ENCODE measurements at regions not wholly inside any gene's neighbourhood (a gene's known extent, or its start where the extent isn't known, plus 50 kb on each side); places are given as distances from the start of the nearest gene placed in this dataset.

GRCh38 chr5:68538814-68539420, 323.4 kb downstream of the PIK3R1 start:
- peaks cover 31% of the 10 kb centered on the region for H3K27me3 Mint-ChIP-seq (ENCODE audit: low read depth)
- no peaks in the 10 kb centered on the region for H3K36me3 Mint-ChIP-seq (ENCODE audit: insufficient read depth)
- no peaks in the 10 kb centered on the region for H3K9me3 Mint-ChIP-seq
- no peak overlapping the region for H3K4me3 Mint-ChIP-seq
- H3K4me1 Mint-ChIP-seq (ENCODE audit: low read depth), result peaks cover 7% of the 10 kb centered on the region
- no peak for DNase-seq
- no peak for ATAC-seq

- peaks cover 22% of the 10 kb centered on the region for H3K27me3 Mint-ChIP-seq (ENCODE audit: low read depth)
- H3K4me1 Mint-ChIP-seq (ENCODE audit: low read depth), result peaks cover 7% of the 10 kb centered on the region
- no peaks in the 10 kb centered on the region for H3K9me3 Mint-ChIP-seq
- DNase-seq, result no peak
- no peak for ATAC-seq
- no peak overlapping the region for H3K4me3 Mint-ChIP-seq
- no peaks in the 10 kb centered on the region for H3K36me3 Mint-ChIP-seq (ENCODE audit: insufficient read depth)
Observed at GRCh38 chr5:68540798-68541590, 325.4 kb downstream of the PIK3R1 start.

DNA sequence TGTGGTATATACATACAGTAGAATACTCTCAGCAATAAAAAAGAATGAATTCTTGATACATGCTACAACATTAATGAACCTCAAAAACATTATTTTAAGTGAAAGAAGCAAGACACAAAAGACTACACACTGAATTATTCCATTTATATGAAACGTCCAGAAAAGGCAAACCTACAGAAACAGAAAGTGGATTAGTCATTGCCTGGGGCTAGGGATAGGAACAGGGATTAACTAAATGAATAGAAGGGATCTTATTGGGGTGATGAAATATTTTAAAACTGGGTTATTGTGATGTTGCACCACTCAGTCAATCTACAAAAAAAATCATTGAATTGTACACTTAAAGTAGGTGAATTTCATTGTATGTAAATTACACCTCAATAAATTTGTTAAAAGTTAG, 326.7 kb downstream of the PIK3R1 start:
- H3K4me1 Mint-ChIP-seq (ENCODE audit: low read depth), result peaks cover 7% of the 10 kb centered on the region
- no peak overlapping the region for H3K4me3 Mint-ChIP-seq
- ATAC-seq, result no peak
- no peak for DNase-seq
- peaks cover 22% of the 10 kb centered on the region for H3K27me3 Mint-ChIP-seq (ENCODE audit: low read depth)
- no peaks in the 10 kb centered on the region for H3K36me3 Mint-ChIP-seq (ENCODE audit: insufficient read depth)
- no peaks in the 10 kb centered on the region for H3K9me3 Mint-ChIP-seq

DNA sequence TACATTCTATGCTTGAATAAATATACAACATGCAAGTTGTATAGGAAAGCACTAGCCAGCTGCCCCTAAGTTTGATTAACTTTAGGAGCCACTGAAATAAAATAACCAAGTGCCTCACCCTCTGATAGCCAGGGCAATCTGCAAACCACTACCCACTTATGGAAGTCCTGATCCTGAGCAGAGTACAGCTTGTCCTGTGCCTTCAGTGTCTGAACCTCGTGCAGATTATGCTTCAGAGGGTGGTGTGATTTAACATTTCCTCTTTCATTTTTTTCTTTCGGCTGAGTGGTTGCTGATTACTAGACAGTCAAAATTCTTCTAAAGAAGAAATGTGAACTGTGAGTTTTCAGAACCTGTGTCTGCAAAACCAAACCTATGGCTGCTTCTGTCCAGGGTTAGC, 327.7 kb downstream of the PIK3R1 start:
- H3K4me1 Mint-ChIP-seq (ENCODE audit: low read depth), result peaks cover 7% of the 10 kb centered on the region
- ATAC-seq, result no peak

GRCh38 chr5:68544091-68544647, 328.6 kb downstream of the PIK3R1 start:
- Mint-ChIP-seq H3K27me3 (ENCODE audit: low read depth) (peaks cover 18% of the 10 kb centered on the region), H3K36me3 (ENCODE audit: insufficient read depth) (no peaks in the 10 kb centered on the region), H3K9me3 (no peaks in the 10 kb centered on the region), H3K4me3 (no peak overlapping the region), H3K4me1 (ENCODE audit: low read depth) (peaks cover 7% of the 10 kb centered on the region)
- no peak for DNase-seq
- no peak for ATAC-seq

More for the DNA sequence above, 327.7 kb downstream of the PIK3R1 start:
- H3K36me3 Mint-ChIP-seq (ENCODE audit: insufficient read depth), result no peaks in the 10 kb centered on the region
- H3K4me3 Mint-ChIP-seq, result no peak overlapping the region
- no peak for DNase-seq
- no peaks in the 10 kb centered on the region for H3K9me3 Mint-ChIP-seq
- peaks cover 22% of the 10 kb centered on the region for H3K27me3 Mint-ChIP-seq (ENCODE audit: low read depth)

GRCh38 chr5:68544648-68545552, 329.3 kb downstream of the PIK3R1 start:
- no peak for DNase-seq
- ATAC-seq, result no peak
- H3K4me3 Mint-ChIP-seq, result no peak overlapping the region
- no peaks in the 10 kb centered on the region for H3K36me3 Mint-ChIP-seq (ENCODE audit: insufficient read depth)
- no peaks in the 10 kb centered on the region for H3K9me3 Mint-ChIP-seq
- H3K4me1 Mint-ChIP-seq (ENCODE audit: low read depth), result peaks cover 7% of the 10 kb centered on the region
- peaks cover 12% of the 10 kb centered on the region for H3K27me3 Mint-ChIP-seq (ENCODE audit: low read depth)

GRCh38 chr5:68545636-68546295, 330.2 kb downstream of the PIK3R1 start:
- H3K4me3 Mint-ChIP-seq, result no peak overlapping the region
- DNase-seq (no peak), ATAC-seq (no peak)
- H3K9me3 Mint-ChIP-seq, result no peaks in the 10 kb centered on the region
- H3K4me1 Mint-ChIP-seq (ENCODE audit: low read depth), result peaks cover 7% of the 10 kb centered on the region
- H3K36me3 Mint-ChIP-seq (ENCODE audit: insufficient read depth), result no peaks in the 10 kb centered on the region
- peaks cover 7% of the 10 kb centered on the region for H3K27me3 Mint-ChIP-seq (ENCODE audit: low read depth)

DNA sequence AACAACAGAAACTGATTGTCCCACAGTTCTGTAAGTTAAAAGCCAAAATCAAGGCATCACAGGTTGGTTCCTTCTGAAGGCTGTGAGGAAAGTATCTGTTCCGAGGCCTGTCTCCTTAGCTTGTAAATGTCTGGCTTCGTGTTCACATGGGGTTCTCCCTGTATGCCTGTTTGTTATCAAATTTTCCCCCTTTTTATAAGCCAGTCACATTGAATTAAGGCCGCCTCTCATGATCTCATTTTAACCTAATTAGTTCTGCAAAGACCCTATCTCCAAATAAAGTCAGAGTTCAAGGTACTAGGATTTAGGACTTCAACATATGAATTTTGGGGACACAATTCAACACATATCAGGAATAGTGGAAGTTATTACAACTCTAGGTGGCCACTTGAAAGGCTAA, 331.5 kb downstream of the PIK3R1 start:
- ATAC-seq (no peak), DNase-seq (no peak)
- no peaks in the 10 kb centered on the region for H3K36me3 Mint-ChIP-seq (ENCODE audit: insufficient read depth)
- H3K9me3 Mint-ChIP-seq, result no peaks in the 10 kb centered on the region
- peaks cover 7% of the 10 kb centered on the region for H3K4me1 Mint-ChIP-seq (ENCODE audit: low read depth)
- no peaks in the 10 kb centered on the region for H3K27me3 Mint-ChIP-seq (ENCODE audit: low read depth)
- H3K4me3 Mint-ChIP-seq, result no peak overlapping the region

DNA sequence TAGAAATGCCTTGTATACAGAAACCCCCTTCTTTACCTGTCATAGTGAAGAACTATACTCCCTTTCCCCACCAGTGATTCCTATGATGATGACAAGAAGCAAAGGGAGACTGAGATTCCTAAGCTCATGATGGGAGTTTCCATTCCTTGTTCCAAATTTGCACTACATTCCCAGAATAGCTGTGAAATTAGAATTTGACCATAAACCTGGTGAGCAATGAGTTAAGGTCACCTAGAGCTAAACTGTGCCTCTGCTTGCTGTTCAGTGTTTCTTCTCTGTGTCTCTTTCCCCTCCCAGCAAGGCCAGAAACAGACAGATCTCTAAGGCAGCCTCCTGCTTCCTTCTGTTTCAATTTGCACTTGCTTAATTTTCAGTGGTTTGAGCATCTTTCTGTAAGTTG, 332.1 kb downstream of the PIK3R1 start:
- Mint-ChIP-seq H3K36me3 (ENCODE audit: insufficient read depth) (no peaks in the 10 kb centered on the region), H3K4me3 (no peak overlapping the region), H3K9me3 (no peaks in the 10 kb centered on the region), H3K27me3 (ENCODE audit: low read depth) (no peaks in the 10 kb centered on the region), H3K4me1 (ENCODE audit: low read depth) (peaks cover 5% of the 10 kb centered on the region)
- DNase-seq, result no peak
- ATAC-seq, result no peak

- ATAC-seq (no peak), DNase-seq (no peak)
- no peak overlapping the region for H3K4me3 Mint-ChIP-seq
- H3K4me1 Mint-ChIP-seq (ENCODE audit: low read depth), result no peaks in the 10 kb centered on the region
- no peaks in the 10 kb centered on the region for H3K36me3 Mint-ChIP-seq (ENCODE audit: insufficient read depth)
- no peaks in the 10 kb centered on the region for H3K27me3 Mint-ChIP-seq (ENCODE audit: low read depth)
- H3K9me3 Mint-ChIP-seq, result no peaks in the 10 kb centered on the region
Observed at GRCh38 chr5:68548959-68549676, 333.6 kb downstream of the PIK3R1 start.

- Mint-ChIP-seq H3K27me3 (ENCODE audit: low read depth) (no peaks in the 10 kb centered on the region), H3K4me3 (no peak overlapping the region), H3K4me1 (ENCODE audit: low read depth) (no peaks in the 10 kb centered on the region), H3K9me3 (no peaks in the 10 kb centered on the region), H3K36me3 (ENCODE audit: insufficient read depth) (no peaks in the 10 kb centered on the region)
- DNase-seq, result no peak
- no peak for ATAC-seq
Observed at GRCh38 chr5:68550015-68550414, 334.5 kb downstream of the PIK3R1 start.

DNA sequence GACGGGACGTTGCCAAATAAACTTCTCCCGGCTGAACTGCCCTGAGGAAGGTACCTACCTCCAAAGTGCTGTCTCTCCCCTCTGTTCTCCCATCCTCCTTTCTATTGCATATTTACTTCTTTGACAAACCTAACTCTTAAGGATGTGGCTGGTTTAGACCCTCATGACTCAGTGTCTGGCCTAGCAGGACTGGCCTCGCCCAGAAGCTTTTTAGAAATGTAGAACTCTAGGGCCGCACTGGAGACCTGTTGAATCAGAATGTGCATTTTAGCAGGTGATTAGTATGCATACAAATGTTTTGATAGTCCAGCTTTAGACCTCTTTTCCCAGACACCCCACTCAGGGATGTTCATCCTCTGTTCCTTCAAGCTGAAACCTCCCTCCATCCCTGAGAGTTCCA, 335.9 kb downstream of the PIK3R1 start:
- Mint-ChIP-seq H3K4me1 (ENCODE audit: low read depth) (no peaks in the 10 kb centered on the region), H3K36me3 (ENCODE audit: insufficient read depth) (no peaks in the 10 kb centered on the region), H3K4me3 (no peak overlapping the region), H3K27me3 (ENCODE audit: low read depth) (no peaks in the 10 kb centered on the region), H3K9me3 (no peaks in the 10 kb centered on the region)
- ATAC-seq (no peak), DNase-seq (no peak)

GRCh38 chr5:68554571-68555279, 339.2 kb downstream of the PIK3R1 start:
- Mint-ChIP-seq H3K4me1 (ENCODE audit: low read depth) (no peaks in the 10 kb centered on the region), H3K27me3 (ENCODE audit: low read depth) (no peaks in the 10 kb centered on the region), H3K9me3 (no peaks in the 10 kb centered on the region), H3K36me3 (ENCODE audit: insufficient read depth) (no peaks in the 10 kb centered on the region), H3K4me3 (no peak overlapping the region)
- DNase-seq (no peak), ATAC-seq (no peak)
